Neural progenitor cell (in vitro differentiated cells): ENCODE measurements at regions not wholly inside any gene's neighbourhood (a gene's known extent, or its start where the extent isn't known, plus 50 kb on each side); places are given as distances from the start of the nearest gene placed in this dataset.

Experiments used
- DNase-seq: peaks from one replicate; pipeline ENCODE4 v3.0.0-alpha.2; 2016; ENCODE audit warnings: low spot score
- H2AFZ ChIP-seq: fragments of 200-600 bp; sonication (generic); replicated peaks from 2 replicates; pipeline ENCODE4 v1.6.1; 2016; ENCODE audit warnings: antibody characterized with exemption
- H3F3A ChIP-seq: fragments of 200-600 bp; sonication (generic); 2 replicates; pipeline ENCODE4 v1.6.1; 2016; ENCODE audit warnings: antibody characterized with exemption, low read depth
- H3K27ac ChIP-seq: fragments of 200-600 bp; sonication (generic); 2 replicates; pipeline ENCODE4 v1.5.1; 2016; ENCODE audit warnings: mild to moderate bottlenecking
- H3K27me3 ChIP-seq: fragments of 200-600 bp; sonication (generic); 2 replicates; pipeline ENCODE4 v1.6.1; 2016; ENCODE audit warnings: mild to moderate bottlenecking, moderate library complexity
- H3K36me3 ChIP-seq: fragments of 200-600 bp; sonication (generic); 2 replicates; pipeline ENCODE4 v1.5.1; 2016
- H3K4me1 ChIP-seq: fragments of 200-600 bp; sonication (generic); 2 replicates; pipeline ENCODE4 v1.6.1; 2016; ENCODE audit warnings: mixed run types
- H3K4me2 ChIP-seq: fragments of 200-600 bp; sonication (generic); 2 replicates; pipeline ENCODE4 v1.6.1; 2016
- H3K4me3 ChIP-seq: fragments of 200-600 bp; sonication (generic); 2 replicates; pipeline ENCODE4 v1.5.1; 2016
- H3K79me2 ChIP-seq: fragments of 200-600 bp; sonication (generic); 2 replicates; pipeline ENCODE4 v1.6.1; 2016; ENCODE audit warnings: low read depth
- H3K9ac ChIP-seq: fragments of 200-600 bp; sonication (generic); 2 replicates; pipeline ENCODE4 v1.6.1; 2016
- H3K9me3 ChIP-seq: fragments of 200-600 bp; sonication (generic); 2 replicates; pipeline ENCODE4 v1.5.1; 2016; ENCODE audit warnings: low read depth
- H4K20me1 ChIP-seq: fragments of 200-600 bp; sonication (generic); 2 replicates; pipeline ENCODE4 v1.6.1; 2016; ENCODE audit warnings: low read depth
- H3K27ac Mint-ChIP-seq: 3 replicates; pipeline ENCODE4 v1.8.0; 2021; ENCODE audit warnings: mixed read lengths
- H3K27me3 Mint-ChIP-seq: 2 replicates; pipeline ENCODE4 v1.8.0; 2022; ENCODE audit warnings: low read depth, mild to moderate bottlenecking, inconsistent platforms, moderate library complexity, mixed read lengths; ENCODE audit not compliant: insufficient read depth
- H3K36me3 Mint-ChIP-seq: 3 replicates; pipeline ENCODE4 v1.8.0; 2021; ENCODE audit warnings: mixed read lengths
- H3K4me1 Mint-ChIP-seq: 3 replicates; pipeline ENCODE4 v1.8.0; 2021; ENCODE audit warnings: mixed read lengths
- H3K4me3 Mint-ChIP-seq: 3 replicates; pipeline ENCODE4 v1.8.0; 2021; ENCODE audit warnings: mild to moderate bottlenecking, moderate library complexity, mixed read lengths
- H3K9me3 Mint-ChIP-seq: 3 replicates; pipeline ENCODE4 v1.8.0; 2020; ENCODE audit warnings: mixed read lengths
- EZH2 ChIP-seq: fragments of 200-600 bp; sonication (generic); IDR thresholded peaks from 2 replicates; pipeline ENCODE4 v1.6.1; 2017; ENCODE audit warnings: antibody characterized with exemption, mild to moderate bottlenecking, moderate library complexity
- EZH2phosphoT487 ChIP-seq: fragments of 200-600 bp; sonication (generic); IDR thresholded peaks from 2 replicates; pipeline ENCODE4 v1.6.1; 2017; ENCODE audit warnings: antibody characterized with exemption
- TF ChIP-seq, protein P1 (sequence below): fragments of 200-600 bp; sonication (generic); IDR thresholded peaks from 2 replicates; pipeline ENCODE4 v1.5.1; 2017; ENCODE audit warnings: antibody characterized with exemption, mild to moderate bottlenecking

DNA sequence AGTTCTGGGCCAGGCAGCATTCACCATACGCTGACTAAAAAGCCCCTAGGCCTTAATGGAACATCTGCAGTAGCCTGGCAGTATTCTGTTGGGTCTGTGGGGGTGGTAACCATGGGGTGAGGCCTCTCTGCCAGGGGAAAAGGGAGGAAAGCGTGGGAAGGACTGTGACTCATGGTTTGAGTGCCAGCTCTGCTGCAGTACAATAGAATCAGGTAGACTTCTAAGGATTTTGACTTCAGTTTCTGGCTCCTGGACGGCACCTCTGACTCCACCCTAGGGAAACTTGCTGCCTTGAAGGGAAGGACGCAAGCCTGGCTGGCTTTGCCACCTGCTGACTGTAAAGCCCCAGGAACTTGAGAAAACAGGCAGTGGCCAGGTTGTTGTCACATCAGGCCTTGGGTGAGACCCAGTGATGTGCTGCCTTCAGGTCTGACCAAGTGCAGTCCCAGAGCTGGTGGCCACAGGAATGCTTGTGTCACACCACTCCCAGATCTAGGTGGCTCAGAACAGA lies 148.6 kb downstream of the SUCNR1 start:
- Mint-ChIP-seq H3K4me1 (no peaks in the 10 kb centered on the region), H3K27me3 (peaks cover 2% of the 10 kb centered on the region), H3K9me3 (no peaks in the 10 kb centered on the region), H3K36me3 (no peaks in the 10 kb centered on the region), H3K27ac (peak overlapping the region; percentile 62), H3K4me3 (no peak overlapping the region)
- H3K4me2 ChIP-seq, result no peak overlapping the region
- no peaks in the 10 kb centered on the region for H3K27me3 ChIP-seq
- no peak overlapping the region for H3K9ac ChIP-seq
- DNase-seq, result no peak
- H2AFZ ChIP-seq, result no peak overlapping the region
- H3K4me1 ChIP-seq, result no peaks in the 10 kb centered on the region
- TF ChIP-seq EZH2phosphoT487, result no peak
- no peak for TF ChIP-seq EZH2
- TF ChIP-seq, protein P1, sequence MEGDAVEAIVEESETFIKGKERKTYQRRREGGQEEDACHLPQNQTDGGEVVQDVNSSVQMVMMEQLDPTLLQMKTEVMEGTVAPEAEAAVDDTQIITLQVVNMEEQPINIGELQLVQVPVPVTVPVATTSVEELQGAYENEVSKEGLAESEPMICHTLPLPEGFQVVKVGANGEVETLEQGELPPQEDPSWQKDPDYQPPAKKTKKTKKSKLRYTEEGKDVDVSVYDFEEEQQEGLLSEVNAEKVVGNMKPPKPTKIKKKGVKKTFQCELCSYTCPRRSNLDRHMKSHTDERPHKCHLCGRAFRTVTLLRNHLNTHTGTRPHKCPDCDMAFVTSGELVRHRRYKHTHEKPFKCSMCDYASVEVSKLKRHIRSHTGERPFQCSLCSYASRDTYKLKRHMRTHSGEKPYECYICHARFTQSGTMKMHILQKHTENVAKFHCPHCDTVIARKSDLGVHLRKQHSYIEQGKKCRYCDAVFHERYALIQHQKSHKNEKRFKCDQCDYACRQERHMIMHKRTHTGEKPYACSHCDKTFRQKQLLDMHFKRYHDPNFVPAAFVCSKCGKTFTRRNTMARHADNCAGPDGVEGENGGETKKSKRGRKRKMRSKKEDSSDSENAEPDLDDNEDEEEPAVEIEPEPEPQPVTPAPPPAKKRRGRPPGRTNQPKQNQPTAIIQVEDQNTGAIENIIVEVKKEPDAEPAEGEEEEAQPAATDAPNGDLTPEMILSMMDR, result no peak
- H3F3A ChIP-seq, result no peaks in the 10 kb centered on the region
- no peaks in the 10 kb centered on the region for H3K36me3 ChIP-seq
- H3K27ac ChIP-seq, result no peak overlapping the region
- H4K20me1 ChIP-seq, result no peaks in the 10 kb centered on the region
- H3K4me3 ChIP-seq, result no peak overlapping the region
- H3K79me2 ChIP-seq, result no peaks in the 10 kb centered on the region
- H3K9me3 ChIP-seq, result no peaks in the 10 kb centered on the region

DNA sequence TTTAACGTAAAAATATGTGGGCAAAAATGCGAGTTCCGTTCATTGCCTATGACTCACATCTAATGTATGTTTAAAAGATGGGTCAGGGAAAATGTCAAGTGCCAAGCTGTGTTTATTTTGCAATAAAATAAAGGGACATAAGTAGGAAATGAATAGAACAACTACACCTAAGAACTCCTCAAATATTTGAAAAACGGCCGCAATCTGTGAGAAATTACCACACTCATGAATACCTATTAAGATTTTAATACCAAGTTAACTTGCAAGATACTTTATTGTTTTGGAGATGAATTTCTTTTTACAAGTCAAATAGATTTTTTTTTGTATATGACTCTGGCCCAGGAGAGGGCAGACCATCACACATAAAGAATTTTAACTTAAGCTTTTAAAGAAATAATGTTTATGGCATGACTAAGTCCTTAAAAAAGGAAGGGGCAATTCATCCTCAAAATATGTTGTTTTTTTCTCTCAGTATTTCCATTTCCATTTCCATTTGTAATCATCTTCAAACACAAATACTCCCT lies 152.7 kb downstream of the SUCNR1 start:
- H4K20me1 ChIP-seq, result no peaks in the 10 kb centered on the region
- TF ChIP-seq EZH2 (no peak), EZH2phosphoT487 (no peak)
- TF ChIP-seq, protein P1, result no peak
- H3K27me3 Mint-ChIP-seq, result peaks cover 2% of the 10 kb centered on the region
- no peaks in the 10 kb centered on the region for H3K9me3 Mint-ChIP-seq
- no peak overlapping the region for H3K27ac ChIP-seq
- H3K36me3 Mint-ChIP-seq, result no peaks in the 10 kb centered on the region
- no peaks in the 10 kb centered on the region for H3K9me3 ChIP-seq
- H3K4me3 Mint-ChIP-seq, result no peak overlapping the region
- no peaks in the 10 kb centered on the region for H3K36me3 ChIP-seq
- no peak overlapping the region for H3K9ac ChIP-seq
- no peak overlapping the region for H3K4me3 ChIP-seq
- H3K79me2 ChIP-seq, result no peaks in the 10 kb centered on the region
- H2AFZ ChIP-seq, result no peak overlapping the region
- H3K27me3 ChIP-seq, result no peaks in the 10 kb centered on the region
- H3F3A ChIP-seq, result no peaks in the 10 kb centered on the region
- no peaks in the 10 kb centered on the region for H3K4me1 ChIP-seq
- no peaks in the 10 kb centered on the region for H3K4me1 Mint-ChIP-seq
- no peak overlapping the region for H3K4me2 ChIP-seq
- H3K27ac Mint-ChIP-seq, result no peak overlapping the region
- no peak for DNase-seq

DNA sequence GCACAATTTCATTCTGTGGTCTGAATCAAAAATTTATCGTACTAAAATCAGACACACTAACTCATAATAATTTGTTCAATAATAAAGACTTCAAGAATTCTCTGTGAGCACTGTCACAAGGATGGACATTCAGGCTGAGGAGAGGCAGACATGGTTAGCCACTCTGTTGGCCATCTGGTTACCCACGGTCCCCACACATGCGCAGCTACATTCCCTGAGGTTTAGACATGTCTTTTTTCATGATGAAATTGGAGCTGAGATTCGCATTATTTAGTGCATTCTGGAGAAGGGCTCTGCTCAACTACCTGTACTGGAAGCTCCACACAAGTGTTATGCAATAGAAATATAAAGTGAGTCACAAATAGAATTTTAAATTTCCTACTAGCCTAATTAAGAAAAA lies 156.9 kb downstream of the SUCNR1 start:
- Mint-ChIP-seq H3K4me3 (no peak overlapping the region), H3K4me1 (no peaks in the 10 kb centered on the region), H3K27me3 (no peaks in the 10 kb centered on the region), H3K9me3 (peaks cover 10% of the 10 kb centered on the region), H3K27ac (no peak overlapping the region), H3K36me3 (no peaks in the 10 kb centered on the region)
- peaks cover 2% of the 10 kb centered on the region for H3K9me3 ChIP-seq
- TF ChIP-seq, protein P1, result no peak
- H3K4me3 ChIP-seq, result no peak overlapping the region
- H3F3A ChIP-seq, result no peaks in the 10 kb centered on the region
- no peak overlapping the region for H3K27ac ChIP-seq
- H3K79me2 ChIP-seq, result no peaks in the 10 kb centered on the region
- H3K9ac ChIP-seq, result no peak overlapping the region
- no peaks in the 10 kb centered on the region for H4K20me1 ChIP-seq
- H3K4me2 ChIP-seq, result no peak overlapping the region
- DNase-seq, result no peak
- no peak overlapping the region for H2AFZ ChIP-seq
- no peaks in the 10 kb centered on the region for H3K27me3 ChIP-seq
- H3K36me3 ChIP-seq, result no peaks in the 10 kb centered on the region
- no peaks in the 10 kb centered on the region for H3K4me1 ChIP-seq
